GM12891 (cell line): ENCODE measurements at regions not wholly inside any gene's neighbourhood (a gene's known extent, or its start where the extent isn't known, plus 50 kb on each side); places are given as distances from the start of the nearest gene placed in this dataset.

Experiments
- POLR2A ChIP-seq: IDR thresholded peaks from 2 replicates; pipeline ENCODE4 v1.6.1; 2011; ENCODE audit warnings: low read depth, low read length, control low read depth
- POLR2AphosphoS5 ChIP-seq: IDR thresholded peaks from 2 replicates; pipeline ENCODE4 v1.6.1; 2011; ENCODE audit warnings: low read depth, low read length, control low read depth
- SPI1 ChIP-seq: IDR thresholded peaks from 2 replicates; pipeline ENCODE4 v1.6.1; 2011; ENCODE audit warnings: low read depth, low read length, control low read depth
- TAF1 ChIP-seq: IDR thresholded peaks from 2 replicates; pipeline ENCODE4 v1.6.1; 2011; ENCODE audit warnings: low read depth, low read length, control low read depth

DNA sequence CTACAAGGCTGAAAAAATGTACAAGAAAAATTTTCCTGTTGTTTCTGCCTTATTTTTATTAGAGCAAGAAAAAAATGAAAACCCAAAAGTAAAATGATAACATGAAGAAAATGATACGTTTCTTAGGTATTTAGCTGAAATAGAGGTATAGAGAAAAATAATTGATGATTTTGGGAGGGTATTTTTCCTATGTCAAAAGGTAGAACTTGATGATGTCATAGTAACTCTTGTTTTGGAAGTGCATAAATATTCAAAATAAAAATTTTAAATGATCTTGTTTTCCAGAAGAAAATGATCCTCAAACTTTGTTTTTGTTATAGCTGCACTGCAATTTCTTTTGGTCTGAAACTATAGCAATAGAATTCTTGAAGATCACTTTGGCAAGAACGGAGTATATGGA, 608.8 kb upstream of the BOD1L1 start:
- TF ChIP-seq POLR2A (no peak), POLR2AphosphoS5 (no peak), TAF1 (no peak), SPI1 (no peak)
